ENCODE measurements at regions not wholly inside any gene's neighbourhood (a gene's known extent, or its start where the extent isn't known, plus 50 kb on each side); places are given as distances from the start of the nearest gene placed in this dataset.

GRCh38 chr7:8827329-8827728 is 393.9 kb downstream of the NXPH1 start:
- Histone ChIP-seq H3K27ac (no peak overlapping the region), H3K27me3 (no peaks in the 10 kb centered on the region), H3K36me3 (no peaks in the 10 kb centered on the region), H3K4me3 (no peak overlapping the region), H3K4me1 (no peaks in the 10 kb centered on the region), H3K9me3 (no peaks in the 10 kb centered on the region)
- WGBS, 2 donors (ENCODE audit: low coverage in 1 of 2), result 32 to 67% methylated on average over 1 of the region's 1 CpG
- ATAC-seq, result no peak
- no peak for TF ChIP-seq EP300 (IDR thresholded peaks at IDR 0.05)
- no peak for TF ChIP-seq POLR2A (IDR thresholded peaks at IDR 0.05)
- TF ChIP-seq POLR2AphosphoS5 (IDR thresholded peaks at IDR 0.05), result no peak
- TF ChIP-seq CTCF (IDR thresholded peaks at IDR 0.05), result no peak

GRCh38 chr7:8829100-8829499 is 395.7 kb downstream of the NXPH1 start:
- no peaks in the 10 kb centered on the region for H3K9me3 ChIP-seq
- no peak for ATAC-seq
- no peak overlapping the region for H3K27ac ChIP-seq
- no peak overlapping the region for H3K4me3 ChIP-seq
- H3K36me3 ChIP-seq, result no peaks in the 10 kb centered on the region
- TF ChIP-seq EP300 (IDR thresholded peaks at IDR 0.05) (no peak), CTCF (IDR thresholded peaks at IDR 0.05) (no peak)
- WGBS, 2 donors (ENCODE audit: low coverage in 1 of 2), result 94 to 97% methylated on average over 4 of the region's 4 CpGs
- H3K4me1 ChIP-seq, result no peaks in the 10 kb centered on the region
- no peaks in the 10 kb centered on the region for H3K27me3 ChIP-seq

- no peak overlapping the region for H3K4me3 ChIP-seq
- TF ChIP-seq EP300 (IDR thresholded peaks at IDR 0.05) (no peak), CTCF (IDR thresholded peaks at IDR 0.05) (no peak), POLR2AphosphoS5 (IDR thresholded peaks at IDR 0.05) (no peak), POLR2A (IDR thresholded peaks at IDR 0.05) (no peak)
- no peak overlapping the region for H3K27ac ChIP-seq
- H3K9me3 ChIP-seq, result no peaks in the 10 kb centered on the region
- no peak for ATAC-seq
- no peaks in the 10 kb centered on the region for H3K36me3 ChIP-seq
- H3K4me1 ChIP-seq, result no peaks in the 10 kb centered on the region
- H3K27me3 ChIP-seq, result no peaks in the 10 kb centered on the region
- WGBS, 2 donors (ENCODE audit: low coverage in 1 of 2), result 76 to 90% methylated on average over 3 to 4 of the region's 4 CpGs
These were observed 398.0 kb downstream of the NXPH1 start for GRCh38 chr7:8831376-8831775.

- Histone ChIP-seq H3K27ac (no peak overlapping the region), H3K27me3 (no peaks in the 10 kb centered on the region), H3K4me3 (no peak overlapping the region), H3K9me3 (no peaks in the 10 kb centered on the region), H3K36me3 (no peaks in the 10 kb centered on the region), H3K4me1 (no peaks in the 10 kb centered on the region)
- no peak for TF ChIP-seq POLR2A (IDR thresholded peaks at IDR 0.05)
- 74 to 83% methylated on average over 6 of the region's 6 CpGs for WGBS, 2 donors (ENCODE audit: low coverage in 1 of 2)
- no peak for ATAC-seq
These were observed 399.9 kb downstream of the NXPH1 start for GRCh38 chr7:8833355-8833754.

GRCh38 chr7:8841171-8841570 is 407.8 kb downstream of the NXPH1 start:
- Histone ChIP-seq H3K36me3 (no peaks in the 10 kb centered on the region), H3K4me1 (no peaks in the 10 kb centered on the region), H3K27ac (no peak overlapping the region), H3K9me3 (no peaks in the 10 kb centered on the region), H3K27me3 (no peaks in the 10 kb centered on the region), H3K4me3 (no peak overlapping the region)
- no peak for ATAC-seq
- TF ChIP-seq EP300 (IDR thresholded peaks at IDR 0.05), result no peak
- no peak for TF ChIP-seq CTCF (IDR thresholded peaks at IDR 0.05)
- no peak for TF ChIP-seq POLR2A (IDR thresholded peaks at IDR 0.05)
- no peak for TF ChIP-seq POLR2AphosphoS5 (IDR thresholded peaks at IDR 0.05)

- TF ChIP-seq CTCF (IDR thresholded peaks at IDR 0.05) (no peak), EP300 (IDR thresholded peaks at IDR 0.05) (no peak), POLR2A (IDR thresholded peaks at IDR 0.05) (no peak), POLR2AphosphoS5 (IDR thresholded peaks at IDR 0.05) (no peak)
- ATAC-seq, result no peak
- Histone ChIP-seq H3K9me3 (no peaks in the 10 kb centered on the region), H3K4me3 (no peak overlapping the region), H3K27me3 (no peaks in the 10 kb centered on the region), H3K36me3 (no peaks in the 10 kb centered on the region), H3K27ac (no peak overlapping the region), H3K4me1 (no peaks in the 10 kb centered on the region)
- WGBS, 2 donors (ENCODE audit: low coverage in 1 of 2), result 69 to 92% methylated on average over 2 of the region's 2 CpGs
These were observed 438.3 kb downstream of the NXPH1 start for GRCh38 chr7:8871716-8872115.
